AG10803 (cell line): ENCODE measurements at regions not wholly inside any gene's neighbourhood (a gene's known extent, or its start where the extent isn't known, plus 50 kb on each side); places are given as distances from the start of the nearest gene placed in this dataset.

Experiments
- DNase-seq: peaks from one replicate; pipeline ENCODE4 v3.0.0; 2010; ENCODE audit warnings: low read depth
- H3K4me3 ChIP-seq: 2 replicates; pipeline ENCODE4 v1.5.1; 2011; ENCODE audit warnings: mild to moderate bottlenecking, low read length, control low read depth
- TF ChIP-seq, protein P1 (sequence below): conservative IDR thresholded peaks from 2 replicates; pipeline ENCODE4 v1.5.1; 2011; ENCODE audit warnings: mild to moderate bottlenecking, low read length, control low read depth, inconsistent platforms

DNA sequence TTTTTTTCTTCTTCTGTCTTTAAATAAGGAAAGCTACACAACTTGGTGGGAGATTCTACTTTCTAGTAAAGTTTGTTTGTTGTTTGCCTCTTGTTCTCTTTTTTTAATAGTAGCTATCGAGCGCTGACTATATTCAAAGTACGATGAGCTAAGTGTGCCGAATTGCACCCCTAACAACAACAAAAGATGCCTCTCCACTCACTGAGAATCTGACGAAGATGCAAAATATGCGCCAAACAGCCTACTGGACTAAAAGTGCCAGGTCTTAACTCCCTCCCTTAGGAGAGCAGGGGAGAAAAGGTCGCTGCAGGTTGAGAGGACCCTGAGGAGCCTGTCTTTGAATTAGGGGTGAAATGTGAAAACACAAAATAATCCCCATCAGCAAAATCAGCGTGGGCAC, 713.8 kb upstream of the WWC1 start:
- TF ChIP-seq, protein P1, sequence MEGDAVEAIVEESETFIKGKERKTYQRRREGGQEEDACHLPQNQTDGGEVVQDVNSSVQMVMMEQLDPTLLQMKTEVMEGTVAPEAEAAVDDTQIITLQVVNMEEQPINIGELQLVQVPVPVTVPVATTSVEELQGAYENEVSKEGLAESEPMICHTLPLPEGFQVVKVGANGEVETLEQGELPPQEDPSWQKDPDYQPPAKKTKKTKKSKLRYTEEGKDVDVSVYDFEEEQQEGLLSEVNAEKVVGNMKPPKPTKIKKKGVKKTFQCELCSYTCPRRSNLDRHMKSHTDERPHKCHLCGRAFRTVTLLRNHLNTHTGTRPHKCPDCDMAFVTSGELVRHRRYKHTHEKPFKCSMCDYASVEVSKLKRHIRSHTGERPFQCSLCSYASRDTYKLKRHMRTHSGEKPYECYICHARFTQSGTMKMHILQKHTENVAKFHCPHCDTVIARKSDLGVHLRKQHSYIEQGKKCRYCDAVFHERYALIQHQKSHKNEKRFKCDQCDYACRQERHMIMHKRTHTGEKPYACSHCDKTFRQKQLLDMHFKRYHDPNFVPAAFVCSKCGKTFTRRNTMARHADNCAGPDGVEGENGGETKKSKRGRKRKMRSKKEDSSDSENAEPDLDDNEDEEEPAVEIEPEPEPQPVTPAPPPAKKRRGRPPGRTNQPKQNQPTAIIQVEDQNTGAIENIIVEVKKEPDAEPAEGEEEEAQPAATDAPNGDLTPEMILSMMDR: no peak
- H3K4me3 ChIP-seq: no peak overlapping the region
- DNase-seq: no peak

DNA sequence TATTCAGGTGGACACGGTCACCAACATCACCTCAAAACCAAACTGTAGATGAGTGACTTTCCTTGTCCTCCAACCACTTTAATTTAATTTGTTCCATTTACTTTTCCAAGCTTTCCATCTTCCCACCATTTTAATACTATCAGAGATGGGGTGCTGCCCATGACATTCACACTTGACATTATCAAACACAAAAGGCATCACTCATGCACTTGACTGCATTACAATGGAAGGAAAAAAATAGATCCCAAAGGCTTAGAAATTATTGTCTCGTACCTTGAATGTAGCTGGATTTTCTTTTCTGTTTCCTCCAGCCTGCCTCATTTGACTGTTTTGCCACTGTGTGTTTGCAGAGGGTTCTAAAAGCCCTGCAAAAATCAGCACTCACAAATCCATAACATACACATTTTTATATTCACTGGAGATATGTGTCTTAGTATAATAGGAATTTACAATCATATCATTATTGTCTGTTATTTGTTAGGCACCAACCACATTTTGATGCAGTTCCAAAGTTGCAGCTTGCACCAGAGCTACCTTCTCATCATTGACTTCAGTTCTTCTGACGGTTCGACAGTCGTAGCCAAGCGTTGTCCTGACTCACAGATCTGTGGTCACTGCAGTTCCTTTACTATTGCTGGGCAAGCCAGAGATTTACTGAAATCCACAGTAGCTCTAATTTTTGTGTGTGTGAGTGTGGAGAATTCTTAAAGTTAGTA, 712.3 kb upstream of the WWC1 start:
- TF ChIP-seq, protein P1: no peak
- DNase-seq: peak; percentile 93
- no peak overlapping the region for H3K4me3 ChIP-seq

DNA sequence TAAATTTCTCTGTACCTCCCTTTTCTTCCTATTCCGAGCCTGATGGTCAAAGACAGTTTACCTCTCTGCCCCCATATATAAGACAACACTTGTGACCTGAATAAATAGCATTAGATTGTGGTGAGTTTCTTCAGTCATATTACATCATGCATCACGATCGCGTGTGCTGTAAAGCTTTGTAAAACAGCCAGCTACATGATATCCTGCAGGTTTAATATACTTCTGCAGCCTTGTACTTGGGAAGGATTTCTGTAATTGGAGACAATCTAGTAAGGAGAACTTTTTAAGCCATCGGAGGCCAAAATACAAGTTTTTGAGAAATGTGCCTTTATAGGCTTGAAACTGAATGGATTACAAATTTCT, 711.8 kb upstream of the WWC1 start:
- TF ChIP-seq, protein P1: no peak
- no peak overlapping the region for H3K4me3 ChIP-seq
- DNase-seq: no peak

DNA sequence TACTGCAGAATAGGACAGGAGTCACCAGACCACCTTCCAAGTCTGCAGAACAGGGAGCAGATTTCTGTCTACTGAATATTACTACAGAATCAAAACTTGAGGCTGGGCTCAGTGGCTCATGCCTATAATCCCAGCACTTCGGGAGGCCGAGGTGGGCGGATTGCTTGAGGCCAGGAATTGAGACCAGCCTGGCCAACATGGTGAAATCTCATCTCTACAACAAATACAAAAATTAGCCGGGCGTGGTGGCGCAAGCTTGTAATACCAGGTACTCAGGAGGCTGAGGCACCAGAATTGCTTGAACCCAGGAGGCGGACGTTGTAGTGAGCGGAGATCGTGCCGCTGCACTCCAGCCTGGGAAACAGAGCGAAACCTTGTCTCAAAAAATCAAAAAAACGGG, 710.8 kb upstream of the WWC1 start:
- no peak overlapping the region for H3K4me3 ChIP-seq
- DNase-seq: no peak
- TF ChIP-seq, protein P1: no peak

DNA sequence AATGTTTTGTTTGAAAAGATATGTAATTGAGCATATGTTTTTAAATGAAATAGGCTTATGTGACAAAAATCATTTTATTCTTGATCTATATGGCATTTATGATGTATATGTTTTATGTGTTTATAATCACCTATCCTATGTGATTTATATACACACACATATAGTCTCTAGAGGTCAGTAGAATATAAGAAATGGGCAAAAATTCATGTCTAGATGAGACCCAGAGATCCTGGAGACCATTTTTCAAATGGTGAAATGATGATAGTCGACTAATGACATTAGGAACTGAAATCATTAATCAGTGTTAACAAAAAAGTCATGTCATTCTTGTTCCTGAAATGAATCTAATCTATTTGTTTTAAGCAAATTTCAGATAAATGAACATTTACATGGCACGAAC, 709.2 kb upstream of the WWC1 start:
- DNase-seq: no peak
- H3K4me3 ChIP-seq: no peak overlapping the region
- TF ChIP-seq, protein P1: peak; percentile 33

DNA sequence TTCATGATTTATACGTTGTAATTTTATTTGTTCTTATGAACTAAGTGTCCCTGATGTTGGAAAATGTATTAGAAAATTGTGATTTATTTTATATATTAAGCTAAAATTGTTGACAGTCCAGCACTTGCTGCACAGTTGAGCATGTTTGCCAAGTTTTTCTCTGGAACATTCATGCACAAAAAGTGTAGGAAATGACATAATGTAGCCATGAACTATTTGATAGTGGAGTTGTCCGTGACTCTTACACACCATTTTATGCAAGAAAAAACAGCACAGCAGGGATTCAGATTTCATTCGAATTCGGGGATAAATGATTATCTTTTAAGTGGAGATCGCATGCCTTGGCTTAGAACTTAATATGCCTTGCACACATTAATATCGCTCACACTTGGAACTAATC, 708.6 kb upstream of the WWC1 start:
- DNase-seq: peak; percentile 56
- TF ChIP-seq, protein P1: no peak

DNA sequence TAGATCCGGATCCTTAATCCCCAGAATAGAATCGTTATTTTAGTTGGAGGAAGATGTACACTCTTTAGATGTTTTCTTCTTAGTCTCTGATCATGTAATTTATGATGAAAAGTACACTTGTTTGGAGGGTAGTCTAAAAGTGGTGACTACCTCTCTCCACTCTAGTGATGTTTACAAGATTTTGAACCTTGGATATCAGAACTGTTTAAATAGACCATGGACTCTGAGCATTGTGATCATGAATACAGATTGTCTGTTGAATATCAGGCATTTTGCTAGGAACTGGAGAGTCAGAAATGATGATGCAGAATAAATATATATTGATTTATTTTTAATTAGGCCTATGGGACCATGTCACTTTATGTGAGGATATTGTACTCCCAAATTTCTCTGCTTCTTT, 706.3 kb upstream of the WWC1 start:
- TF ChIP-seq, protein P1: no peak

More for the DNA sequence above, 708.6 kb upstream of the WWC1 start:
- H3K4me3 ChIP-seq: no peak overlapping the region

More for the DNA sequence above, 706.3 kb upstream of the WWC1 start:
- no peak for DNase-seq
- H3K4me3 ChIP-seq: no peak overlapping the region
